OCI-LY7 (cell line): ENCODE measurements at regions not wholly inside any gene's neighbourhood (a gene's known extent, or its start where the extent isn't known, plus 50 kb on each side); places are given as distances from the start of the nearest gene placed in this dataset.
A peak's percentile ranks its signal among the peaks of the same experiment; 100 is the strongest.

Source experiments
- BruUV-seq: library from RNA; stranded (reverse); fragments of 400-500 nt; replicated peaks from 2 replicates; lab custom pipeline; 2021; lab: Mats Ljungman, UMichigan
- CTCF ChIA-PET: fragments of 300-600 bp; sonication (Branson Sonifier 250); formaldehyde crosslinking; loops from one replicate; lab custom pipeline; 2022; ENCODE audit warnings: antibody characterized with exemption; ENCODE audit not compliant: unreplicated experiment; lab: Charles Lee
- POLR2A ChIA-PET: fragments of 300-600 bp; sonication (Branson Sonifier 250); formaldehyde crosslinking; loops from one replicate; lab custom pipeline; 2022; ENCODE audit warnings: antibody characterized with exemption; lab: Charles Lee
- DNase-seq: peaks from one replicate; pipeline ENCODE4 v3.0.0-alpha.2; 2015; ENCODE audit warnings: low spot score
- H2AFZ ChIP-seq: fragments of 200-600 bp; sonication (generic), shearing (Covaris generic); 2 replicates; pipeline ENCODE4 v1.6.1; 2014; ENCODE audit warnings: mild to moderate bottlenecking, antibody characterized with exemption, low read length, moderate library complexity
- H3K27ac ChIP-seq: fragments of 200-600 bp; sonication (generic); 2 replicates; pipeline ENCODE4 v1.5.1; 2014; ENCODE audit warnings: mixed run types, low read depth, mild to moderate bottlenecking, moderate library complexity, low read length, inconsistent platforms; ENCODE audit not compliant: poor library complexity, severe bottlenecking
- H3K36me3 ChIP-seq: fragments of 200-600 bp; sonication (generic); 2 replicates; pipeline ENCODE4 v1.6.1; 2014; ENCODE audit warnings: mild to moderate bottlenecking, antibody characterized with exemption, low read length, moderate library complexity, mixed read lengths; ENCODE audit not compliant: insufficient read depth
- H3K4me1 ChIP-seq: fragments of 200-600 bp; sonication (generic); 2 replicates; pipeline ENCODE4 v1.5.1; 2014; ENCODE audit warnings: mild to moderate bottlenecking, low read length; ENCODE audit not compliant: insufficient read depth, poor library complexity, severe bottlenecking
- H3K4me2 ChIP-seq: fragments of 200-600 bp; sonication (generic); 2 replicates; pipeline ENCODE4 v1.6.1; 2014; ENCODE audit warnings: mild to moderate bottlenecking, low read length
- H3K4me3 ChIP-seq: fragments of 200-600 bp; sonication (generic); 2 replicates; pipeline ENCODE4 v1.5.1; 2014; ENCODE audit warnings: mild to moderate bottlenecking, low read depth, low read length; ENCODE audit not compliant: poor library complexity, severe bottlenecking
- H3K79me2 ChIP-seq: fragments of 200-600 bp; sonication (generic); 2 replicates; pipeline ENCODE4 v1.6.1; 2016; ENCODE audit warnings: low read depth, mild to moderate bottlenecking, low read length, moderate library complexity, mixed read lengths; ENCODE audit not compliant: insufficient read depth
- H3K9me2 ChIP-seq: fragments of 200-600 bp; sonication (generic); 2 replicates; pipeline ENCODE4 v1.6.1; 2016; ENCODE audit warnings: mild to moderate bottlenecking, low read length, mixed read lengths; ENCODE audit not compliant: insufficient read depth
- H3K9me3 ChIP-seq: fragments of 200-600 bp; sonication (generic); 2 replicates; pipeline ENCODE4 v1.6.1; 2014; ENCODE audit warnings: mild to moderate bottlenecking, mixed run types, low read length, mixed read lengths
- H4K20me1 ChIP-seq: fragments of 200-600 bp; sonication (generic); 2 replicates; pipeline ENCODE4 v1.6.1; 2014; ENCODE audit warnings: mild to moderate bottlenecking, antibody characterized with exemption, low read length, moderate library complexity, mixed read lengths; ENCODE audit not compliant: insufficient read depth
- CTCF ChIP-seq: fragments of 200-600 bp; sonication (generic); conservative IDR thresholded peaks from 2 replicates; pipeline ENCODE4 v1.5.1; 2014; ENCODE audit warnings: mild to moderate bottlenecking, antibody characterized with exemption, low read length, moderate library complexity, mixed read lengths
- EZH2phosphoT487 ChIP-seq: fragments of 200-600 bp; sonication (generic); IDR thresholded peaks from 2 replicates; pipeline ENCODE4 v1.6.1; 2018; ENCODE audit warnings: low read depth, borderline replicate concordance, mild to moderate bottlenecking, mixed run types, antibody characterized with exemption, low read length, moderate library complexity, mixed read lengths
- intact Hi-C: fragments of 100-400 bp; cut with micrococcal nuclease; formaldehyde crosslinking; loops from one replicate; pipeline ENCODE4 v1.10.0; 2022; ENCODE audit not compliant: unreplicated experiment

GRCh38 chr20:5689463-5689862 is 60.7 kb upstream of the SHLD1 start:
- Histone ChIP-seq H3K4me2 (peak overlapping the region; percentile 71), H3K4me1 (peaks cover 70% of the 10 kb centered on the region), H3K36me3 (no peaks in the 10 kb centered on the region), H2AFZ (peak overlapping the region; percentile 56), H3K27ac (peak overlapping the region; percentile 93), H3K79me2 (no peaks in the 10 kb centered on the region), H3K9me2 (no peaks in the 10 kb centered on the region), H3K4me3 (no peak overlapping the region), H3K9me3 (no peaks in the 10 kb centered on the region), H4K20me1 (no peaks in the 10 kb centered on the region)
- ChIA-PET CTCF (no interaction called here), POLR2A (interaction anchor here (0.6 to 5.0 kb wide), 11 partner anchors 8 to 114 kb away, joined by 3 to 36 read pairs (median 4); no protein-coding TSS in a partner anchor)
- intact Hi-C loops, result no loop called here
- BruUV-seq, result no TSS peak
- TF ChIP-seq CTCF, result no peak
- no peak for TF ChIP-seq EZH2phosphoT487
- no peak for DNase-seq

- intact Hi-C loops, result no loop called here
- no peaks in the 10 kb centered on the region for H3K9me3 ChIP-seq
- H3K4me1 ChIP-seq, result peaks cover 61% of the 10 kb centered on the region
- TF ChIP-seq EZH2phosphoT487, result no peak
- TF ChIP-seq CTCF, result no peak
- ChIA-PET POLR2A (interaction anchor here (1.4 to 5.0 kb wide), 3 partner anchors 9 to 94 kb away, joined by 4 to 36 read pairs (median 7); no protein-coding TSS in a partner anchor), CTCF (interaction anchor here (0.6 kb wide), 1 partner anchor 27 kb away, joined by 3 read pairs; no protein-coding TSS in a partner anchor)
- BruUV-seq, result no TSS peak
- no peaks in the 10 kb centered on the region for H3K36me3 ChIP-seq
- 0 out of 2 replicates have a peak overlapping the region, but pooled peaks have one; percentile 5 for H2AFZ ChIP-seq
- no peaks in the 10 kb centered on the region for H3K9me2 ChIP-seq
- no peaks in the 10 kb centered on the region for H3K79me2 ChIP-seq
- H3K27ac ChIP-seq, result no peak overlapping the region
- H4K20me1 ChIP-seq, result no peaks in the 10 kb centered on the region
- no peak overlapping the region for H3K4me2 ChIP-seq
- DNase-seq, result no peak
- H3K4me3 ChIP-seq, result no peak overlapping the region
Measured at GRCh38 chr20:5688431-5688972, 61.7 kb upstream of the SHLD1 start.

GRCh38 chr20:5687884-5688283 is 62.3 kb upstream of the SHLD1 start:
- POLR2A ChIA-PET, result interaction anchor here (0.7 to 5.0 kb wide), 3 partner anchors 9 to 23 kb away, joined by 7 to 36 read pairs (median 8); no protein-coding TSS in a partner anchor
- H3K4me2 ChIP-seq, result no peak overlapping the region

More at GRCh38 chr20:5687884-5688283, 62.3 kb upstream of the SHLD1 start:
- intact Hi-C loops, result no loop called here
- Histone ChIP-seq H3K36me3 (no peaks in the 10 kb centered on the region), H3K4me1 (peaks cover 55% of the 10 kb centered on the region), H3K9me3 (no peaks in the 10 kb centered on the region), H3K4me3 (no peak overlapping the region), H2AFZ (0 out of 2 replicates have a peak overlapping the region, but pooled peaks have one; percentile 5), H3K9me2 (no peaks in the 10 kb centered on the region), H4K20me1 (no peaks in the 10 kb centered on the region), H3K27ac (no peak overlapping the region), H3K79me2 (no peaks in the 10 kb centered on the region)
- TF ChIP-seq CTCF (no peak), EZH2phosphoT487 (no peak)
- no peak for DNase-seq
- CTCF ChIA-PET, result no interaction called here
- BruUV-seq, result no TSS peak
